ENCODE measurements at regions not wholly inside any gene's neighbourhood (a gene's known extent, or its start where the extent isn't known, plus 50 kb on each side); places are given as distances from the start of the nearest gene placed in this dataset.

- no peak overlapping the region for H3K4me3 Mint-ChIP-seq (ENCODE audit: unreplicated experiment)
Measured at GRCh38 chr3:64773137-64773536, 85.3 kb upstream of the ADAMTS9 start.

GRCh38 chr3:64766440-64766839 lies 78.6 kb upstream of the ADAMTS9 start:
- peaks cover 7% of the 10 kb centered on the region for H3K4me1 Mint-ChIP-seq (ENCODE audit: unreplicated experiment)
- no peaks in the 10 kb centered on the region for H3K9me3 Mint-ChIP-seq (ENCODE audit: unreplicated experiment)
- H3K27me3 Mint-ChIP-seq (ENCODE audit: unreplicated experiment), result no peaks in the 10 kb centered on the region
- H3K27ac Mint-ChIP-seq (ENCODE audit: unreplicated experiment), result no peak overlapping the region
- H3K4me3 Mint-ChIP-seq (ENCODE audit: unreplicated experiment), result no peak overlapping the region
- no peak for DNase-seq (ENCODE audit: extremely low spot score, unreplicated experiment)
- H3K36me3 Mint-ChIP-seq (ENCODE audit: unreplicated experiment), result no peaks in the 10 kb centered on the region
- TF ChIP-seq CTCF (IDR thresholded peaks at IDR 0.05), result no peak

More at GRCh38 chr3:64773137-64773536, 85.3 kb upstream of the ADAMTS9 start:
- Mint-ChIP-seq H3K4me1 (ENCODE audit: unreplicated experiment) (no peaks in the 10 kb centered on the region), H3K27ac (ENCODE audit: unreplicated experiment) (no peak overlapping the region), H3K27me3 (ENCODE audit: unreplicated experiment) (no peaks in the 10 kb centered on the region), H3K36me3 (ENCODE audit: unreplicated experiment) (no peaks in the 10 kb centered on the region), H3K9me3 (ENCODE audit: unreplicated experiment) (peaks cover 10% of the 10 kb centered on the region)
- no peak for TF ChIP-seq CTCF (IDR thresholded peaks at IDR 0.05)
- DNase-seq (ENCODE audit: extremely low spot score, unreplicated experiment), result no peak

- H3K27ac Mint-ChIP-seq (ENCODE audit: unreplicated experiment), result no peak overlapping the region
Measured at GRCh38 chr3:64765947-64766346, 78.1 kb upstream of the ADAMTS9 start.

GRCh38 chr3:64764386-64764929 lies 76.7 kb upstream of the ADAMTS9 start:
- peaks cover 7% of the 10 kb centered on the region for H3K4me1 Mint-ChIP-seq (ENCODE audit: unreplicated experiment)
- no peaks in the 10 kb centered on the region for H3K27me3 Mint-ChIP-seq (ENCODE audit: unreplicated experiment)
- no peaks in the 10 kb centered on the region for H3K36me3 Mint-ChIP-seq (ENCODE audit: unreplicated experiment)
- H3K27ac Mint-ChIP-seq (ENCODE audit: unreplicated experiment), result no peak overlapping the region
- no peak for TF ChIP-seq CTCF (IDR thresholded peaks at IDR 0.05)
- no peaks in the 10 kb centered on the region for H3K9me3 Mint-ChIP-seq (ENCODE audit: unreplicated experiment)
- no peak overlapping the region for H3K4me3 Mint-ChIP-seq (ENCODE audit: unreplicated experiment)
- DNase-seq (ENCODE audit: extremely low spot score, unreplicated experiment), result no peak

More at GRCh38 chr3:64765947-64766346, 78.1 kb upstream of the ADAMTS9 start:
- TF ChIP-seq CTCF (IDR thresholded peaks at IDR 0.05), result no peak
- Mint-ChIP-seq H3K4me3 (ENCODE audit: unreplicated experiment) (no peak overlapping the region), H3K27me3 (ENCODE audit: unreplicated experiment) (no peaks in the 10 kb centered on the region), H3K4me1 (ENCODE audit: unreplicated experiment) (peaks cover 7% of the 10 kb centered on the region), H3K9me3 (ENCODE audit: unreplicated experiment) (no peaks in the 10 kb centered on the region), H3K36me3 (ENCODE audit: unreplicated experiment) (no peaks in the 10 kb centered on the region)
- no peak for DNase-seq (ENCODE audit: extremely low spot score, unreplicated experiment)

- peaks cover 7% of the 10 kb centered on the region for H3K4me1 Mint-ChIP-seq (ENCODE audit: unreplicated experiment)
- no peaks in the 10 kb centered on the region for H3K27me3 Mint-ChIP-seq (ENCODE audit: unreplicated experiment)
- no peak overlapping the region for H3K4me3 Mint-ChIP-seq (ENCODE audit: unreplicated experiment)
- H3K27ac Mint-ChIP-seq (ENCODE audit: unreplicated experiment), result no peak overlapping the region
- no peaks in the 10 kb centered on the region for H3K9me3 Mint-ChIP-seq (ENCODE audit: unreplicated experiment)
- H3K36me3 Mint-ChIP-seq (ENCODE audit: unreplicated experiment), result no peaks in the 10 kb centered on the region
- TF ChIP-seq CTCF (IDR thresholded peaks at IDR 0.05), result no peak
- no peak for DNase-seq (ENCODE audit: extremely low spot score, unreplicated experiment)
Measured at GRCh38 chr3:64763980-64764379, 76.2 kb upstream of the ADAMTS9 start.

Measured in osteocyte (in vitro differentiated cells).